K562 (cell line): ENCODE measurements at regions not wholly inside any gene's neighbourhood (a gene's known extent, or its start where the extent isn't known, plus 50 kb on each side); places are given as distances from the start of the nearest gene placed in this dataset.

Experiments
- ARHGAP35 ChIP-seq: fragments of 450-650 bp; IDR thresholded peaks from 2 replicates; pipeline ENCODE4 v1.6.1; 2018; ENCODE audit not compliant: partially characterized antibody
- CBFA2T3 ChIP-seq: fragments of 450-650 bp; IDR thresholded peaks from 2 replicates; pipeline ENCODE4 v1.6.1; 2017
- CCNT2 ChIP-seq: IDR thresholded peaks from 2 replicates; pipeline ENCODE4 v1.6.1; 2011; ENCODE audit warnings: borderline replicate concordance, low read depth, mild to moderate bottlenecking, moderate library complexity, mixed read lengths, low read length; ENCODE audit not compliant: insufficient read length; ENCODE audit errors: extremely low read depth
- ETV5 ChIP-seq: sonication (generic); formaldehyde crosslinking; IDR thresholded peaks from 2 replicates; pipeline ENCODE4 v1.4.0; 2020; ENCODE audit warnings: low read depth, mild to moderate bottlenecking, missing genetic modification reagents
- FOSL1 ChIP-seq: fragments of 200-800 bp; sonication (Bioruptor generic); conservative IDR thresholded peaks from 2 replicates; pipeline ENCODE4 v1.6.1; 2016; ENCODE audit warnings: missing genetic modification characterization, missing compliant biosample characterization
- KLF10 ChIP-seq: fragments of 250-450 bp; sonication (Bioruptor Pico); IDR thresholded peaks from 2 replicates; pipeline ENCODE4 v1.6.1; 2021; ENCODE audit warnings: matching md5 sums
- MXI1 ChIP-seq: IDR thresholded peaks from 2 replicates; pipeline ENCODE4 v1.6.1; 2011; ENCODE audit warnings: low read depth, mild to moderate bottlenecking, improper control_type of control experiment, low read length
- NFYB ChIP-seq: IDR thresholded peaks from 2 replicates; pipeline ENCODE4 v1.6.1; 2011; ENCODE audit warnings: mild to moderate bottlenecking, moderate library complexity; ENCODE audit not compliant: insufficient read length; ENCODE audit errors: extremely low read depth
- PHF8 ChIP-seq: fragments of 200-600 bp; sonication (generic); IDR thresholded peaks from 2 replicates; pipeline ENCODE4 v1.6.1; 2012; ENCODE audit warnings: mixed run types, mild to moderate bottlenecking, inconsistent platforms, low read length, moderate library complexity, borderline replicate concordance
- PRPF4 ChIP-seq: fragments of 200-400 bp; formaldehyde crosslinking; IDR thresholded peaks from one replicate; pipeline ENCODE4 v1.6.1; 2017; ENCODE audit warnings: low read length, low read depth, mild to moderate bottlenecking; ENCODE audit not compliant: insufficient read depth, poor library complexity, severe bottlenecking
- RCOR1 ChIP-seq, 2 experiments: IDR thresholded peaks; 2 replicates each; pipeline ENCODE4 v1.6.1; 2012; ENCODE audit warnings: low read depth in 2 of 2, low read length in 2 of 2, borderline replicate concordance in 1 of 2, improper control_type of control experiment in 1 of 2
- SRF ChIP-seq, 2 experiments: fragments of 250-450, 450-650 bp in 1 of 2; sonication (Bioruptor Pico) in 1 of 2; sonication (generic) in 1 of 2; formaldehyde crosslinking; IDR thresholded peaks; 2 replicates each; pipeline versions ENCODE4 v1.5.0 to v1.5.1; 2020 to 2022; ENCODE audit warnings: mild to moderate bottlenecking in 1 of 2, missing genetic modification reagents in 1 of 2
- TEAD2 ChIP-seq: fragments of 450-650 bp; IDR thresholded peaks from 2 replicates; pipeline ENCODE4 v1.6.1; 2016; ENCODE audit warnings: missing genetic modification characterization, control low read depth, missing compliant biosample characterization
- THRAP3 ChIP-seq: fragments of 450-650 bp; IDR thresholded peaks from 2 replicates; pipeline ENCODE4 v1.6.1; 2016; ENCODE audit warnings: mild to moderate bottlenecking, inconsistent platforms, borderline replicate concordance
- YBX1 ChIP-seq: fragments of 450-650 bp; IDR thresholded peaks from 2 replicates; pipeline ENCODE4 v1.7.1; 2016; ENCODE audit warnings: mild to moderate bottlenecking
- ZNF212 ChIP-seq: fragments of 450-650 bp; formaldehyde crosslinking; IDR thresholded peaks from 2 replicates; pipeline ENCODE4 v1.4.0; 2020; ENCODE audit warnings: mild to moderate bottlenecking
- ZNF408 ChIP-seq: fragments of 250-450 bp; sonication (Bioruptor Pico); IDR thresholded peaks from 2 replicates; pipeline ENCODE4 v1.4.0; 2020; ENCODE audit warnings: low read depth, mild to moderate bottlenecking, moderate library complexity
- ZNF75A ChIP-seq: fragments of 450-650 bp; formaldehyde crosslinking; IDR thresholded peaks from 2 replicates; pipeline ENCODE4 v1.4.0; 2020; ENCODE audit warnings: mild to moderate bottlenecking
- TF ChIP-seq, protein P1 (sequence below), 2 experiments: fragments of 450-650 bp; IDR thresholded peaks; 2 replicates each; pipeline ENCODE4 v1.6.1; 2018; ENCODE audit warnings: mild to moderate bottlenecking in 2 of 2, low read depth in 1 of 2; ENCODE audit not compliant: partially characterized antibody in 2 of 2
- TF ChIP-seq, protein P2 (sequence below): fragments of 250-450 bp; sonication (Bioruptor Pico); IDR thresholded peaks from 2 replicates; pipeline ENCODE4 v1.8.0; 2021; ENCODE audit warnings: moderate library complexity, mild to moderate bottlenecking, inconsistent platforms
- TF ChIP-seq, protein P3 (sequence below): fragments of 250-450 bp; sonication (Bioruptor Pico); IDR thresholded peaks from 2 replicates; pipeline ENCODE4 v1.8.0; 2021; ENCODE audit warnings: moderate library complexity, mild to moderate bottlenecking, inconsistent platforms
- TF ChIP-seq, protein P4 (sequence below): fragments of 250-450 bp; sonication (Bioruptor Pico); IDR thresholded peaks from 2 replicates; pipeline ENCODE4 v1.4.0; 2020; ENCODE audit warnings: mild to moderate bottlenecking

DNA sequence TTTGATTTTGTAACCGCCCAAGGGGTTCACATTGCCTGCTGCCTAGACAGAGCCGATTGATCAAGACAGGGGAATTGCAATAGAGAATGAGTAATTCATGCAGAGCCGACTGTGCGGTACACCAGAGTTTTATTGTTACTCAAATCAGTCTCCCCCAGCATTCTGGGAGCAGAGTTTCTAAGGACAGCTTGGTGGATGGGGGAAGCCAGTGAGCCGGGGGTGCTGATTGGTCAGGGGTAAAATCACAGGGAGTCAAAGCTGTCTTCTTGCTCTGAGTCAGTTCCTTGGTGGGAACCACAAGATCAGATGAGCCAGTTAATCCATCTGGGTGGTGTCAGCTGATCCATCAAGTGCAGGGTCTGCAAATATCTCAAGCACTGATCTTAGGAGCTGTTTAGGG is 60.0 kb upstream of the EZR start (continued):
- TF ChIP-seq, protein P1, sequence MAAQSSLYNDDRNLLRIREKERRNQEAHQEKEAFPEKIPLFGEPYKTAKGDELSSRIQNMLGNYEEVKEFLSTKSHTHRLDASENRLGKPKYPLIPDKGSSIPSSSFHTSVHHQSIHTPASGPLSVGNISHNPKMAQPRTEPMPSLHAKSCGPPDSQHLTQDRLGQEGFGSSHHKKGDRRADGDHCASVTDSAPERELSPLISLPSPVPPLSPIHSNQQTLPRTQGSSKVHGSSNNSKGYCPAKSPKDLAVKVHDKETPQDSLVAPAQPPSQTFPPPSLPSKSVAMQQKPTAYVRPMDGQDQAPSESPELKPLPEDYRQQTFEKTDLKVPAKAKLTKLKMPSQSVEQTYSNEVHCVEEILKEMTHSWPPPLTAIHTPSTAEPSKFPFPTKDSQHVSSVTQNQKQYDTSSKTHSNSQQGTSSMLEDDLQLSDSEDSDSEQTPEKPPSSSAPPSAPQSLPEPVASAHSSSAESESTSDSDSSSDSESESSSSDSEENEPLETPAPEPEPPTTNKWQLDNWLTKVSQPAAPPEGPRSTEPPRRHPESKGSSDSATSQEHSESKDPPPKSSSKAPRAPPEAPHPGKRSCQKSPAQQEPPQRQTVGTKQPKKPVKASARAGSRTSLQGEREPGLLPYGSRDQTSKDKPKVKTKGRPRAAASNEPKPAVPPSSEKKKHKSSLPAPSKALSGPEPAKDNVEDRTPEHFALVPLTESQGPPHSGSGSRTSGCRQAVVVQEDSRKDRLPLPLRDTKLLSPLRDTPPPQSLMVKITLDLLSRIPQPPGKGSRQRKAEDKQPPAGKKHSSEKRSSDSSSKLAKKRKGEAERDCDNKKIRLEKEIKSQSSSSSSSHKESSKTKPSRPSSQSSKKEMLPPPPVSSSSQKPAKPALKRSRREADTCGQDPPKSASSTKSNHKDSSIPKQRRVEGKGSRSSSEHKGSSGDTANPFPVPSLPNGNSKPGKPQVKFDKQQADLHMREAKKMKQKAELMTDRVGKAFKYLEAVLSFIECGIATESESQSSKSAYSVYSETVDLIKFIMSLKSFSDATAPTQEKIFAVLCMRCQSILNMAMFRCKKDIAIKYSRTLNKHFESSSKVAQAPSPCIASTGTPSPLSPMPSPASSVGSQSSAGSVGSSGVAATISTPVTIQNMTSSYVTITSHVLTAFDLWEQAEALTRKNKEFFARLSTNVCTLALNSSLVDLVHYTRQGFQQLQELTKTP (IDR thresholded peaks at IDR 0.05; ENCODE audit: low read depth in 1 of 2, partially characterized antibody in 2 of 2), result no peak
- peak; percentile 81 for TF ChIP-seq FOSL1 (tag)
- TF ChIP-seq, protein P2, sequence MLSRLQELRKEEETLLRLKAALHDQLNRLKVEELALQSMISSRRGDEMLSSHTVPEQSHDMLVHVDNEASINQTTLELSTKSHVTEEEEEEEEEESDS (CRISPR knock-in tag), result no peak
- TF ChIP-seq PHF8, result no peak
- TF ChIP-seq THRAP3, result no peak
- no peak for TF ChIP-seq SRF (CRISPR knock-in tag; IDR thresholded peaks at IDR 0.05)
- no peak for TF ChIP-seq YBX1
- no peak for TF ChIP-seq ZNF75A (CRISPR knock-in tag)
- TF ChIP-seq NFYB, result peak; percentile 19
- TF ChIP-seq ZNF408, result no peak
- no peak for TF ChIP-seq KLF10 (CRISPR knock-in tag)
- TF ChIP-seq, protein P3, sequence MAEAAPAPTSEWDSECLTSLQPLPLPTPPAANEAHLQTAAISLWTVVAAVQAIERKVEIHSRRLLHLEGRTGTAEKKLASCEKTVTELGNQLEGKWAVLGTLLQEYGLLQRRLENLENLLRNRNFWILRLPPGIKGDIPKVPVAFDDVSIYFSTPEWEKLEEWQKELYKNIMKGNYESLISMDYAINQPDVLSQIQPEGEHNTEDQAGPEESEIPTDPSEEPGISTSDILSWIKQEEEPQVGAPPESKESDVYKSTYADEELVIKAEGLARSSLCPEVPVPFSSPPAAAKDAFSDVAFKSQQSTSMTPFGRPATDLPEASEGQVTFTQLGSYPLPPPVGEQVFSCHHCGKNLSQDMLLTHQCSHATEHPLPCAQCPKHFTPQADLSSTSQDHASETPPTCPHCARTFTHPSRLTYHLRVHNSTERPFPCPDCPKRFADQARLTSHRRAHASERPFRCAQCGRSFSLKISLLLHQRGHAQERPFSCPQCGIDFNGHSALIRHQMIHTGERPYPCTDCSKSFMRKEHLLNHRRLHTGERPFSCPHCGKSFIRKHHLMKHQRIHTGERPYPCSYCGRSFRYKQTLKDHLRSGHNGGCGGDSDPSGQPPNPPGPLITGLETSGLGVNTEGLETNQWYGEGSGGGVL (CRISPR knock-in tag), result no peak
- TF ChIP-seq CBFA2T3, result peak; percentile 16; the same call in 1 of the 2 replicates
- TF ChIP-seq RCOR1 (IDR thresholded peaks at IDR 0.05; ENCODE audit: borderline replicate concordance in 1 of 2, low read depth in 2 of 2, low read length in 2 of 2), result peak in 1 of 2 experiments; percentile 45; a peak in 1 of 4 replicates
- TF ChIP-seq MXI1, result no peak
- no peak for TF ChIP-seq PRPF4
- no peak for TF ChIP-seq CCNT2
- TF ChIP-seq ARHGAP35, result no peak
- TF ChIP-seq TEAD2, result no peak
- TF ChIP-seq ZNF212, result no peak
- TF ChIP-seq ETV5, result no peak
- TF ChIP-seq, protein P4, sequence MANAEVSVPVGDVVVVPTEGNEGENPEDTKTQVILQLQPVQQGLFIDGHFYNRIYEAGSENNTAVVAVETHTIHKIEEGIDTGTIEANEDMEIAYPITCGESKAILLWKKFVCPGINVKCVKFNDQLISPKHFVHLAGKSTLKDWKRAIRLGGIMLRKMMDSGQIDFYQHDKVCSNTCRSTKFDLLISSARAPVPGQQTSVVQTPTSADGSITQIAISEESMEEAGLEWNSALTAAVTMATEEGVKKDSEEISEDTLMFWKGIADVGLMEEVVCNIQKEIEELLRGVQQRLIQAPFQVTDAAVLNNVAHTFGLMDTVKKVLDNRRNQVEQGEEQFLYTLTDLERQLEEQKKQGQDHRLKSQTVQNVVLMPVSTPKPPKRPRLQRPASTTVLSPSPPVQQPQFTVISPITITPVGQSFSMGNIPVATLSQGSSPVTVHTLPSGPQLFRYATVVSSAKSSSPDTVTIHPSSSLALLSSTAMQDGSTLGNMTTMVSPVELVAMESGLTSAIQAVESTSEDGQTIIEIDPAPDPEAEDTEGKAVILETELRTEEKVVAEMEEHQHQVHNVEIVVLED (CRISPR knock-in tag), result no peak
